HFFc6 (cell line): ENCODE measurements at regions not wholly inside any gene's neighbourhood (a gene's known extent, or its start where the extent isn't known, plus 50 kb on each side); places are given as distances from the start of the nearest gene placed in this dataset.

ENCODE experiments used
- DNase-seq: peaks from one replicate; pipeline ENCODE4 v3.0.0-alpha.2; 2018
- H3K27ac Mint-ChIP-seq: 2 replicates; pipeline ENCODE4 v1.8.0; 2020; ENCODE audit warnings: mild to moderate bottlenecking, mixed read lengths
- H3K27me3 Mint-ChIP-seq: 2 replicates; pipeline ENCODE4 v1.8.0; 2021; ENCODE audit warnings: mild to moderate bottlenecking, moderate library complexity, mixed read lengths; ENCODE audit not compliant: insufficient read depth
- H3K36me3 Mint-ChIP-seq: 2 replicates; pipeline ENCODE4 v1.8.0; 2021; ENCODE audit warnings: low read depth, mixed read lengths
- H3K4me1 Mint-ChIP-seq: 2 replicates; pipeline ENCODE4 v1.8.0; 2020; ENCODE audit warnings: low read depth, mixed read lengths
- H3K4me3 Mint-ChIP-seq: 2 replicates; pipeline ENCODE4 v1.8.0; 2020; ENCODE audit warnings: mild to moderate bottlenecking, moderate library complexity, mixed read lengths
- H3K9me3 Mint-ChIP-seq: 2 replicates; pipeline ENCODE4 v1.8.0; 2020; ENCODE audit warnings: mild to moderate bottlenecking, mixed read lengths
- TF ChIP-seq, protein P1 (sequence below): fragments of 200-600 bp; sonication (generic); IDR thresholded peaks from 2 replicates; pipeline ENCODE4 v1.5.0; 2021; ENCODE audit warnings: antibody characterized with exemption, mild to moderate bottlenecking

DNA sequence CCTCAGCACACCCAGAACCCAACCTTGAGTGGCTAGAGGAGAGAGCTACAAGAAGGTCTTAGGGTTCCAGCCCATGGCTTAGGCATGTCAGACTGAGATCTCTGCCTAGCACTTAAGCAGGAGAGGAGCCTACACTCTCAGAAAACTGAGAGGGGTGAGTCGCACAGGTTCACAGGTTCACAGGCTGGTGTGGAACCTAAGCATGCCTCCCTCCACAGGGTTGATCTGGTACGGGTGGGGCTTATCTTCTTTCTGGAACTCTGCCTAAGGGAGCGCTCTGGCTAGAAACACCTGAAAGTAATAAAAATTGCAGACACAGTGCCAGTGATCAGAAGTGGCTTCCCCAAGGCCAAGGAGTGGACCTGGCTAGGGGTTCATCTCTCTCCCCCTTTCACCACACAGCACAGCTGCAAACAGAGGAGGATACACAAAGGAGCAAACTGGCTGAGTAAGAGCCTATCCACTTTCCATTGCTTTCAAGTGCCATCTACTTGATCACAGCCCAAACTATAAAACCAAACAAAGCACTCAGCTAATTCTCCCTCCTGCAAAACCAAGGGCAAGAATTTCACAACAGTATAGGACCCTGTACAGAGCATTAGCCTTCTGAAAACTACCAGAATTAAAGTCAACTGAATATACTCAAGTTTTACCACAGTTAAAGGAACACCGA is 481.9 kb upstream of the SETBP1 start:
- no peak for DNase-seq

DNA sequence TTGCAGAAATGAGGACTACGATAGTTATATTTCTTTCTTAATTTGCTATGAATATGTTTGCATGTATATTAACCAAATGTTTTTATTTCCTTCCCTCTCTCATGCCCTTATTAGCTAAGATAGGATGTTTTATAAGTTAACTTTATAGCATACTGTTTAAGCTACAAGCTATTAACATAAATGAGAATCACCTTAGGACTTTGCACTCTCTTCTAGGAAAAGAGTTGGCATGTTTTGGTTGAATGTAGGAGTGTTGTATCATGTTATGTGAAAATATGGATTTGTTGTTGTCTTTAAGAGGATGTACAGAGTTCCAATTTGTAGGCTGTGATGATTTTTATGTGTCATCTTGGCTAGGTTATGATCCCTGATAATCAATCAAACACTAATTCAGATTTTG is 467.4 kb upstream of the SETBP1 start:
- H3K36me3 Mint-ChIP-seq = no peaks in the 10 kb centered on the region
- H3K27me3 Mint-ChIP-seq = no peaks in the 10 kb centered on the region
- DNase-seq = no peak
- H3K4me3 Mint-ChIP-seq = no peak overlapping the region
- H3K4me1 Mint-ChIP-seq = no peaks in the 10 kb centered on the region
- peaks cover 35% of the 10 kb centered on the region for H3K9me3 Mint-ChIP-seq
- TF ChIP-seq, protein P1, sequence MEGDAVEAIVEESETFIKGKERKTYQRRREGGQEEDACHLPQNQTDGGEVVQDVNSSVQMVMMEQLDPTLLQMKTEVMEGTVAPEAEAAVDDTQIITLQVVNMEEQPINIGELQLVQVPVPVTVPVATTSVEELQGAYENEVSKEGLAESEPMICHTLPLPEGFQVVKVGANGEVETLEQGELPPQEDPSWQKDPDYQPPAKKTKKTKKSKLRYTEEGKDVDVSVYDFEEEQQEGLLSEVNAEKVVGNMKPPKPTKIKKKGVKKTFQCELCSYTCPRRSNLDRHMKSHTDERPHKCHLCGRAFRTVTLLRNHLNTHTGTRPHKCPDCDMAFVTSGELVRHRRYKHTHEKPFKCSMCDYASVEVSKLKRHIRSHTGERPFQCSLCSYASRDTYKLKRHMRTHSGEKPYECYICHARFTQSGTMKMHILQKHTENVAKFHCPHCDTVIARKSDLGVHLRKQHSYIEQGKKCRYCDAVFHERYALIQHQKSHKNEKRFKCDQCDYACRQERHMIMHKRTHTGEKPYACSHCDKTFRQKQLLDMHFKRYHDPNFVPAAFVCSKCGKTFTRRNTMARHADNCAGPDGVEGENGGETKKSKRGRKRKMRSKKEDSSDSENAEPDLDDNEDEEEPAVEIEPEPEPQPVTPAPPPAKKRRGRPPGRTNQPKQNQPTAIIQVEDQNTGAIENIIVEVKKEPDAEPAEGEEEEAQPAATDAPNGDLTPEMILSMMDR = no peak
- no peak overlapping the region for H3K27ac Mint-ChIP-seq

More for the DNA sequence above, 481.9 kb upstream of the SETBP1 start:
- H3K4me3 Mint-ChIP-seq = no peak overlapping the region
- H3K27me3 Mint-ChIP-seq = peaks cover 3% of the 10 kb centered on the region; the same call in 1 of the 2 replicates
- no peaks in the 10 kb centered on the region for H3K4me1 Mint-ChIP-seq
- no peak overlapping the region for H3K27ac Mint-ChIP-seq
- H3K9me3 Mint-ChIP-seq = peaks cover 58% of the 10 kb centered on the region
- H3K36me3 Mint-ChIP-seq = no peaks in the 10 kb centered on the region; the same call in 1 of the 2 replicates
- TF ChIP-seq, protein P1 = no peak

DNA sequence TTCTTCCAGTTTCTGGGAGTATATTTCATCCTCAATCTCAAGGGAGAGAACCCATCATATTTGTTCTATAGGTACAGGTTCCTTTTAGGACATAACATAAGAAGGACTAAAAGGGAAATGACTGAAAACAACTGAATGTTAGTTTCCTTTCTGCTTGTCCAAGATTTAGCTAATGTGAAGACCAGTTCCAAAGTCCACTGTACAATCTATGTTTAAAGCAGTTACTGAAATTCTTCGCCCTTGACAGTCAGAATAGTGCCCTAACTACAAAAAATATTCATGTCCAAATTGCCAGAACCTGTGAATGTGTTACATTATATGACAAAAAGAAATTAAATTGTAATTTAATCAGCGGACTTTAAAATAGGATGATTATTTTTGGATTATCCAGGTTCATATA is 466.3 kb upstream of the SETBP1 start:
- Mint-ChIP-seq H3K9me3 (peaks cover 26% of the 10 kb centered on the region), H3K27me3 (no peaks in the 10 kb centered on the region), H3K4me3 (no peak overlapping the region), H3K27ac (no peak overlapping the region), H3K36me3 (no peaks in the 10 kb centered on the region), H3K4me1 (no peaks in the 10 kb centered on the region)
- TF ChIP-seq, protein P1 = no peak
- no peak for DNase-seq

DNA sequence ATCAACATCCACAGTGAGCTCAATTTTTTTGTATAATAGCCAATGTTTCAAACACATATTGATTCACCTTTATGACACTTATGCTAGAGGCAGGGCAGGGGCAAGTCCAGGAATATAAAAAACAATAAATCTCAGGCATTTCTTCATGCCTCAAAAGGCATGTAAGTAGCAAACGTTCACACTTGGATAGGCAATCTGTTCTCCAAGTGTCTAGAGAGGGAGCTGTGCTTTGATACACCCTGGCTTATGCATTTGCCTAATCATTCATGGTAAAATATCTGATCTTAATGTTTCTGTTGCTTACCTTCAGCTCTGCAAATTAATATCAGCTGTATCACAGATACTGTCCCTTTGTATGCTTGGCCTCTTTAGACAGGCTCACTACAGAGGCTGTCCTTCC is 464.5 kb upstream of the SETBP1 start:
- DNase-seq = no peak
- Mint-ChIP-seq H3K9me3 (peaks cover 25% of the 10 kb centered on the region), H3K36me3 (no peaks in the 10 kb centered on the region), H3K4me3 (no peak overlapping the region), H3K4me1 (no peaks in the 10 kb centered on the region), H3K27ac (no peak overlapping the region), H3K27me3 (no peaks in the 10 kb centered on the region)
- TF ChIP-seq, protein P1 = no peak

DNA sequence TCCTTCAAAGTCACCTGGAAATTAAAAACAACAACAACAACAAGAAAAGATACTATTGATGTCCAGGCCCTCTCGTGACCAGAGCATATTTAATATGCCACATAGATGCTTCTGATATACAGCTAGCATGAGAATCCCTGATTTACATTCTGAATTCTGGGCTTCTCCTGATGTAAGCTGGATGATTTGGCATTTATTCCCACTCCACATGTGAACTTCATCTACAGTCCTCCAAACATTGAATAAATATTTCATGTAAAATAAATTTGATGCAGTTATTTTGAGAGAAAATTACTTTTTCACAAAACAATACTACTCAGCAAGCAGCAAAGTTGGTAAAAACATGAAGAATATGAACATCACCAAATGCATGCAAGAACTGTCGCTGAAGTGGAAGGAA is 453.2 kb upstream of the SETBP1 start:
- Mint-ChIP-seq H3K9me3 (peaks cover 36% of the 10 kb centered on the region), H3K36me3 (no peaks in the 10 kb centered on the region), H3K4me1 (no peaks in the 10 kb centered on the region), H3K27ac (no peak overlapping the region), H3K4me3 (no peak overlapping the region), H3K27me3 (no peaks in the 10 kb centered on the region)
- no peak for DNase-seq
- TF ChIP-seq, protein P1 = no peak
